ENCODE measurements at regions not wholly inside any gene's neighbourhood (a gene's known extent, or its start where the extent isn't known, plus 50 kb on each side); places are given as distances from the start of the nearest gene placed in this dataset.
A peak's percentile ranks its signal among the peaks of the same experiment; 100 is the strongest.

DNA sequence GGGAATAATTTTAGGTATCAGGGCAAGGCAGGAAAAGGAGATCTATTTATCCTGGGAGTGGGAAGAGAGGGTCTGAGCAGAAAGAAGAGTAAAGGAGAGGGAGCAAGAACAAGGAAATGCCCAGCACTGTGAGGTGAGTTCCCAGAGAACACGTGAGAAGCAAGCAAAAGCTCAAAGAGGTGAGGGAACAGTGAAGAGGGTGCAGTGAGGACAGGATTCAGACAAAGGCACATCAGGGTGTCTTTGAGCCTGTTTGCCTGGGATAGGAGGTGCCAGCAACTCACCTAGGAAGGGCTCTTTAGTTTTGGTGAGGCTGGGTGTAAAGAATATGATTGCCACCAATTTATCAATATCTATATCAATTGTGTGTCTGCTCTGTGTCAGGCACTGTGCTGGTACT lies 88.9 kb upstream of the NRXN3 start:
- H3K27ac ChIP-seq: no peak overlapping the region
- in situ Hi-C loops (cut with MboI): no loop called here
- no peaks in the 10 kb centered on the region for H3K4me1 ChIP-seq (ENCODE audit: insufficient read depth)
- H3F3A ChIP-seq (ENCODE audit: insufficient read depth): no peaks in the 10 kb centered on the region
- H3K9ac ChIP-seq: no peak overlapping the region
- H3K36me3 ChIP-seq (ENCODE audit: low read depth): no peaks in the 10 kb centered on the region
- no peak for DNase-seq
- H3K4me3 ChIP-seq: no peak overlapping the region
- no peaks in the 10 kb centered on the region for H3K9me2 ChIP-seq (ENCODE audit: insufficient read depth)
- no peaks in the 10 kb centered on the region for H3K27me3 ChIP-seq (replicated peaks; ENCODE audit: insufficient read depth)
- H3K9me3 ChIP-seq (ENCODE audit: low read depth): no peaks in the 10 kb centered on the region
- no peaks in the 10 kb centered on the region for H3K79me2 ChIP-seq (ENCODE audit: insufficient read depth)
- H2AFZ ChIP-seq: no peak overlapping the region
- H3K4me2 ChIP-seq (ENCODE audit: unreplicated experiment): no peak overlapping the region
- TF ChIP-seq EZH2phosphoT487 (IDR thresholded peaks at IDR 0.05; ENCODE audit: insufficient read depth, low read depth): no peak
- no peak for TF ChIP-seq EZH2 (IDR thresholded peaks at IDR 0.05; ENCODE audit: insufficient read depth, poor library complexity, severe bottlenecking)
- H4K20me1 ChIP-seq (ENCODE audit: insufficient read depth): no peaks in the 10 kb centered on the region
- 0% methylated on average over 1 of the region's 1 CpG for whole genome bisulfite sequencing, 2 experiments (ENCODE audit: low coverage in 1 of 2, low lambda C conversion rate in 2 of 2, missing lambda C conversion rate in 2 of 2)

DNA sequence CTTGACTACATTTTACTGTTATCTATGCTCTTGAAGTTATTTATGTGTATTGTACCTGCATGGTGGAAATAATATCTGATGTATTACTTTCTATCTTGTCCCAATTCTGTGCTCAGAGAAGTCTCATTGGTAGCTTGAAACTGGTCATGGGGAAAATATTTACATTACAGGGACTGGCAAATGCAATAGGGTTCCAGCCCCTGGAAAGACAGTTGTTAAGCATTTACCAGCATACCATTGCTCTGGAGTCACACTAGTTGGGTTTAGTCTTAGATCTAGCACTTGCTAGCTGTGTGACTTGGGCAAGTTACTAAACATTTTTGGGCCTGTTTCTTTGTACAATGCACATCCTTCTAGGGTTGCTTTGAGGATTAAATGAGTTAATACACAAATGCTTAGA lies 86.3 kb upstream of the NRXN3 start:
- Histone ChIP-seq H3K4me1 (ENCODE audit: insufficient read depth) (no peaks in the 10 kb centered on the region), H2AFZ (no peak overlapping the region), H3K9ac (no peak overlapping the region), H3K9me2 (ENCODE audit: insufficient read depth) (no peaks in the 10 kb centered on the region), H3K4me2 (ENCODE audit: unreplicated experiment) (no peak overlapping the region), H3K9me3 (ENCODE audit: low read depth) (no peaks in the 10 kb centered on the region), H3K27ac (no peak overlapping the region), H3K79me2 (ENCODE audit: insufficient read depth) (no peaks in the 10 kb centered on the region), H3K27me3 (replicated peaks; ENCODE audit: insufficient read depth) (no peaks in the 10 kb centered on the region), H3K36me3 (ENCODE audit: low read depth) (no peaks in the 10 kb centered on the region), H4K20me1 (ENCODE audit: insufficient read depth) (no peaks in the 10 kb centered on the region), H3K4me3 (no peak overlapping the region), H3F3A (ENCODE audit: insufficient read depth) (no peaks in the 10 kb centered on the region)
- TF ChIP-seq EZH2phosphoT487 (IDR thresholded peaks at IDR 0.05; ENCODE audit: insufficient read depth, low read depth) (no peak), EZH2 (IDR thresholded peaks at IDR 0.05; ENCODE audit: insufficient read depth, poor library complexity, severe bottlenecking) (no peak)
- DNase-seq: peak; percentile 12
- in situ Hi-C loops (cut with MboI): no loop called here

DNA sequence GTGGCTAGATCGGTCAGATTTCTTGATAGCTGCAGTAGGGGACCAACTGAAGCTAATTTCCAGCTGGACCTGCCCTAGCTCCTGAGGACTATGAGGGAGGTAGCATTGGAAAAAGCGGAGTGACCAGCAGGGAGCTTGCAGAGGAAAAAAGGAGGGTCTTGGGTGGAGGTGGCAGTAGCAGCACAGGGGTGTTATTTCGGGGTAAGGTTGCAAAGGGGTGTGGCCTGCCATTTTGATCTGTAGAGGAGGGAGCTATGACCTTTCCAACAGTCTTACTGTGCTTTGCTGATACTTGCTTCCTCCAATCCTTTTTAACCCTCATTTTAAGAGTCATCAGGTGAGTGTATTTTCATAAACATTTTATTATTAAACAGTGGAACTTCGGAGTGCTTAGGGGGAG lies 83.8 kb upstream of the NRXN3 start:
- H3K4me3 ChIP-seq: no peak overlapping the region
- no peaks in the 10 kb centered on the region for H3K9me2 ChIP-seq (ENCODE audit: insufficient read depth)
- no peaks in the 10 kb centered on the region for H3K27me3 ChIP-seq (replicated peaks; ENCODE audit: insufficient read depth)
- no peak overlapping the region for H2AFZ ChIP-seq
- TF ChIP-seq EZH2phosphoT487 (IDR thresholded peaks at IDR 0.05; ENCODE audit: insufficient read depth, low read depth) (no peak), EZH2 (IDR thresholded peaks at IDR 0.05; ENCODE audit: insufficient read depth, poor library complexity, severe bottlenecking) (no peak)
- no peaks in the 10 kb centered on the region for H3K9me3 ChIP-seq (ENCODE audit: low read depth)
- in situ Hi-C loops (cut with MboI): no loop called here
- WGBS, 2 experiments (ENCODE audit: low coverage in 1 of 2, low lambda C conversion rate in 2 of 2, missing lambda C conversion rate in 2 of 2): 8 to 9% methylated on average over 4 of the region's 4 CpGs
- H3K36me3 ChIP-seq (ENCODE audit: low read depth): no peaks in the 10 kb centered on the region
- DNase-seq: no peak
- no peak overlapping the region for H3K27ac ChIP-seq
- H3F3A ChIP-seq (ENCODE audit: insufficient read depth): no peaks in the 10 kb centered on the region
- no peaks in the 10 kb centered on the region for H3K79me2 ChIP-seq (ENCODE audit: insufficient read depth)
- no peaks in the 10 kb centered on the region for H4K20me1 ChIP-seq (ENCODE audit: insufficient read depth)
- no peak overlapping the region for H3K9ac ChIP-seq
- no peaks in the 10 kb centered on the region for H3K4me1 ChIP-seq (ENCODE audit: insufficient read depth)
- H3K4me2 ChIP-seq (ENCODE audit: unreplicated experiment): no peak overlapping the region

DNA sequence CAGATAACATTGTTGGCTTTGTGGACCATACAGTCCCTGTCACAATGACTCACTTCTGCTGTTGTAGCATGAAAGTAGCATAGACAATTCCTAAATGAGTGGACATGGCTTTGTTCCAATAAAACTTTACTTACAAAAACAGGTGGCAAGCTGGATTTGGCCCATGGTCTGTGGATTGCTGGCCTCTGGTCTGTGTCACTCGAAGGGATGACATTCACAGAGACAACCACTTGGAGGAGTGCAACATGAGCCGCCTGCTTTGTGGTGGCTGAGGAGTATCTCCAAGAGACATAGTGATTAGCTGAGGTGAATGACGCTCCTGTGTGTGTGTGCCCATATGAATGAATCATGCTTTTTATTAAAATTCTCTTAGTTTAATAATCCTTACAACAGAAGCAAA lies 81.3 kb upstream of the NRXN3 start:
- TF ChIP-seq EZH2phosphoT487 (IDR thresholded peaks at IDR 0.05; ENCODE audit: insufficient read depth, low read depth): no peak
- no peak for TF ChIP-seq EZH2 (IDR thresholded peaks at IDR 0.05; ENCODE audit: insufficient read depth, poor library complexity, severe bottlenecking)
- Histone ChIP-seq H3K79me2 (ENCODE audit: insufficient read depth) (no peaks in the 10 kb centered on the region), H3K9ac (no peak overlapping the region), H3K27me3 (replicated peaks; ENCODE audit: insufficient read depth) (no peaks in the 10 kb centered on the region), H3F3A (ENCODE audit: insufficient read depth) (no peaks in the 10 kb centered on the region), H3K36me3 (ENCODE audit: low read depth) (no peaks in the 10 kb centered on the region), H3K4me1 (ENCODE audit: insufficient read depth) (no peaks in the 10 kb centered on the region), H3K4me3 (no peak overlapping the region), H3K9me2 (ENCODE audit: insufficient read depth) (no peaks in the 10 kb centered on the region), H3K4me2 (ENCODE audit: unreplicated experiment) (no peak overlapping the region), H4K20me1 (ENCODE audit: insufficient read depth) (no peaks in the 10 kb centered on the region), H3K9me3 (ENCODE audit: low read depth) (no peaks in the 10 kb centered on the region), H2AFZ (no peak overlapping the region), H3K27ac (no peak overlapping the region)
- WGBS, 2 experiments (ENCODE audit: low coverage in 1 of 2, low lambda C conversion rate in 2 of 2, missing lambda C conversion rate in 2 of 2): 10 to 13% methylated on average over 3 of the region's 3 CpGs
- in situ Hi-C loops (cut with MboI): no loop called here
- DNase-seq: no peak

DNA sequence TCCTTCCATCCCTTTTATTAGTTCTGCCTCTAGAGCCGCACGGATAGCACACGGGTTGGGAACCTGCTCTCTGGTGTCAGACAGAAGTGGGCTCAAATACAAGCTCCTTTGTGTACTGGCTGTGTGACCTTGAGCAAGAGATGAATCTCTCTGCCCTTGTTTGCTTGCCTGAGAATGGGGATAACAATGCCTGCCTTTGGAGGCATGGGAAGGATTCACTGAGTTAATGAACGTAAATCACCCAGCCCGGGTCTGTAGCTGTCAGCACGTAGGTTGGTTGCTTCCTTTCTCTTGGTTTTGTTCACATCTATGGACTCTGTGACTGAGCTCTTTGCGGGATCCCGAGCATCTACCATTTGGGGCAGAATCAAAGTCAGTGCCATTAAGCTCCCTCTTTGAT lies 79.3 kb upstream of the NRXN3 start:
- no peak for TF ChIP-seq EZH2 (IDR thresholded peaks at IDR 0.05; ENCODE audit: insufficient read depth, poor library complexity, severe bottlenecking)
- no peak for TF ChIP-seq EZH2phosphoT487 (IDR thresholded peaks at IDR 0.05; ENCODE audit: insufficient read depth, low read depth)
- 27 to 28% methylated on average over 8 of the region's 8 CpGs for WGBS, 2 experiments (ENCODE audit: low coverage in 1 of 2, low lambda C conversion rate in 2 of 2, missing lambda C conversion rate in 2 of 2)

More for the DNA sequence above, 79.3 kb upstream of the NRXN3 start:
- Histone ChIP-seq H3F3A (ENCODE audit: insufficient read depth) (no peaks in the 10 kb centered on the region), H3K9ac (no peak overlapping the region), H3K4me3 (no peak overlapping the region), H2AFZ (no peak overlapping the region), H3K9me3 (ENCODE audit: low read depth) (no peaks in the 10 kb centered on the region), H3K27me3 (replicated peaks; ENCODE audit: insufficient read depth) (no peaks in the 10 kb centered on the region), H3K4me1 (ENCODE audit: insufficient read depth) (no peaks in the 10 kb centered on the region), H3K36me3 (ENCODE audit: low read depth) (no peaks in the 10 kb centered on the region), H3K27ac (no peak overlapping the region), H3K79me2 (ENCODE audit: insufficient read depth) (no peaks in the 10 kb centered on the region), H3K9me2 (ENCODE audit: insufficient read depth) (no peaks in the 10 kb centered on the region), H3K4me2 (ENCODE audit: unreplicated experiment) (no peak overlapping the region), H4K20me1 (ENCODE audit: insufficient read depth) (no peaks in the 10 kb centered on the region)
- in situ Hi-C loops (cut with MboI): no loop called here
- DNase-seq: no peak
